Right renal cortex interstitium (tissue), 3 donors: ENCODE measurements at regions not wholly inside any gene's neighbourhood (a gene's known extent, or its start where the extent isn't known, plus 50 kb on each side); places are given as distances from the start of the nearest gene placed in this dataset.

Experiments used
- DNase-seq, 3 donors: peaks; one replicate each; pipeline ENCODE4 v3.0.0-alpha.2; 2013; ENCODE audit warnings: low read depth in 3 of 3, low spot score in 2 of 3

DNA sequence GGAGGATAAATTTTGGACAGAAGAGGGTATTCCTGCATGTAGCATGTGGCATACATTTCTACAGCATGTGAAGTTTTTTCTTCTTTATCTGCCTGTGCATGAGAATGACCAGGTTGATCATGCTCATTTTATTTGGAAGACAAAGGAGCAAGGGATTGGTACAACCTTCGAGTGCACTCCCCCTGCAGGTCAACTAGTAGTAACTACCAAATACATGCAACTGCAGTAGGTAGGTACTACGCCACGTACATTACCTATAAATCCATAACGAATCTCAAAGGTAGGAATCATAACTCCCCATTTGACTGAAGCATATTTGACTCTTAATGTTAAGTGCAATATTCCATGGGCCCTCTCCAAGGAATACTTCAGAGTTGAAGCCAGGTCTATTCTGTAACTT lies 763.9 kb downstream of the TSN start:
- no peak for DNase-seq

- DNase-seq = no peak
Observed at GRCh38 chr2:122519821-122520611, 764.6 kb downstream of the TSN start.

DNA sequence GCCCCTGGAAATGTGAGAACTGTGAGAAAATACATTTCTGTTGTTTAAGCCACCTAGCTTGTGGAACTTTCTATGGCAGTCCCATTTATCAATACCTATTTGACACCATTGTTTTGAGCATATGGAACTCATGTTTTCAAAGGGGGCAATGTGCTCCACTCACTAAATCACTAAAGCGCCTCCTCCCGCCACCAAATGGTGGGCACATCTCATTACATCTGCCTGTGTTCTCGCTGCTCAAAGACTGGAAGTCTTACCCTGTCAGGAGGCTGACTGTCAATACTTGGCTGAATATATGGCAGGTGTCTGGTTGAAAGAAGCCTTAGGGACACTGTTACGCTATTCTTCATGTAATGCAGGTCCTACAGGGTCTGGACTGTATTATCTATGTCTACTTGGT lies 767.7 kb downstream of the TSN start:
- no peak for DNase-seq

DNA sequence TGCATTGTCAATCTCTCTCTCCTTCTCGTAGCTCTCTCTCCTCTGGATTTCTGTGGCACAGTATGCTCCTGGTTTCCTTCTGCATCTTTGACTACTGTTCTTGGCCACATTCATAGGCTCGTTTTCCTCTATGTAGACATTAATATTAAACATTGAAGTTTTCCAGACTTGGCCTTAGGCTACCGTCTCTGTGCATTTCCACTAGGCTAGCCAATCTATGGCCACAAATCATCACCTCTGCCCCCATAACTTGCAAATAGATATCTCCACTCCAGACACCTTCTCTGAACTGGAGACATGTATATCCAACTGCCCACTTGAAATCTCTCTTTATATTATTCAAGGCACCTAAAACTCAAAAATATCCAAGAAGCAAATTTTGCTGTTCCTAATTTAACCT lies 768.5 kb downstream of the TSN start:
- DNase-seq = no peak

DNA sequence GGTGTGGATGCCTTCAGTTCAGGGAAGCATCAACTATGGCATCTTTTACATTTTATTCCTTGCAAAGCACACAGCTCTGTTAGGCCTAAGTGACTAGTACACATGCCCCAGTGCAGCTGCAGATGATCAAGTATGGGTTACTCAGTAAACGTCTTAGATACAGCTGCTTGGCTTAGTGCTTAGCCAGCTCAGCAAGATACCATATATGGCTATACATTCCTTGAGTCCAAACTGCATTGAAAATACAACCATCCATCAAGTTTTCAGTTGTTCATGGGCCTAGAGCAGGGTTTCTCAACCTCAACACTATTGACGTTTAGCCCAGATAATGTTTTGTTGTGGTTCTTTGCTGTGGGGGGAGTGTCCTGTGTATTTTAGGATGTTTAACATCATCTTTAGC lies 769.9 kb downstream of the TSN start:
- no peak for DNase-seq

- DNase-seq = no peak
Observed at GRCh38 chr2:122528061-122528460, 772.6 kb downstream of the TSN start.

- no peak for DNase-seq
Observed at GRCh38 chr2:122528958-122529705, 773.7 kb downstream of the TSN start.

- DNase-seq = no peak
Observed at GRCh38 chr2:122530814-122531213, 775.4 kb downstream of the TSN start.

- no peak for DNase-seq
Observed at GRCh38 chr2:122531290-122532071, 776.0 kb downstream of the TSN start.

GRCh38 chr2:122532072-122532344 lies 776.6 kb downstream of the TSN start:
- no peak for DNase-seq

- DNase-seq = no peak
Observed at GRCh38 chr2:122532481-122532880, 777.0 kb downstream of the TSN start.

- no peak for DNase-seq
Observed at GRCh38 chr2:122535960-122536505, 780.6 kb downstream of the TSN start.

DNA sequence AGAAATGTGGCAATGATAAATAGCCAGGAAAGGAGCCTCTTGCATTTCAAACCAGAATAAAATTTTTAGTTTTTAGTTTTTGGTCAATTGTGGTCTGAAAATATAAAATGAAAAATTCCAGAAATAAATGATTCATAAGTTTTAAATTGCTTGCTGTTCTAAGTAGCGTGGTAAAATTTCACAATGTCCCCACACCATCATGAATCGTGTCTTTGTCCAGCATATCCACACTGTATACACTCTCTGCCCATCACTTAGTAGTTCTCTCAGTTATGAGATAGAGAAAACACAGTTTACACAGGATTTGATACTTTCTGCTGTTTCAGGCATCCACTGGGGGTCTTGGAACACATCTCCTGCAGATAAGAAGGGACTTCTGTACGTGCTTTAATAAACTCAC lies 783.9 kb downstream of the TSN start:
- no peak for DNase-seq

DNA sequence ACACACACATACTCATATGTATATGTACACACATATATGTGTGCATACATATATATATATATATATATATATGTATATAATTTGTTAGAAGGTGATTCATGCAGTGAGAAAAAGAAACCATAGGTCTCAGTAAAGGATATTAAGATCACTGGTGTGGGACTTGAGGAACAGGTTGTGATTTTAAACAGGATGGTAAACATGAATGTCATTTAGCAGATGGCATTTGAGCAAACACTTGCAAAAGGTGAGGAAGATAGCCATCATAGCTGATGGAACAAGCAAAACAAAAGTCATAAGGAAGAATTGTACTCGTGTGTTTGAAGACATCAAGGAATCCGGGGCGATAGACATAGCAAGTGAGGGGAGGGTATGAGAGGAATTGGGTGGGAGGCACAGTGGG lies 784.5 kb downstream of the TSN start:
- DNase-seq = no peak

DNA sequence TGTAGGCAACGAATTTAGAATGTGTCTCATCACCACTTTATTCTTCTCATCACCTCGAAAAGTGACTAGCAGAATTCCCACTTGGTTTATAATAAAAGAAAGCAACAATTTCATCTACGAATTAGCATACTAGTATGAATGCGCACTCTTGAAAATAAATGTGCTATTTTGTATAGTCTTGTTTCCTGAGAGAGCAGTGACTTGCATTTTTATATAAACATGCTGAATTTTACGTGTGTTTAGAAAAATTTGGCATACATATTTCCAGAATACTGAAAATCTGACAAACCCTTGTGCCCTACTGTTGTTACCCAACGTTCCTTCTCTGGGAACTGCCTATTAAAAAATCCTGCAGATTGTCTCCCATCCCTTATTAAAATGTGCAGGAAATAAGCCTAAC lies 786.8 kb downstream of the TSN start:
- no peak for DNase-seq

GRCh38 chr2:122542646-122543045 lies 787.2 kb downstream of the TSN start:
- DNase-seq = no peak

DNA sequence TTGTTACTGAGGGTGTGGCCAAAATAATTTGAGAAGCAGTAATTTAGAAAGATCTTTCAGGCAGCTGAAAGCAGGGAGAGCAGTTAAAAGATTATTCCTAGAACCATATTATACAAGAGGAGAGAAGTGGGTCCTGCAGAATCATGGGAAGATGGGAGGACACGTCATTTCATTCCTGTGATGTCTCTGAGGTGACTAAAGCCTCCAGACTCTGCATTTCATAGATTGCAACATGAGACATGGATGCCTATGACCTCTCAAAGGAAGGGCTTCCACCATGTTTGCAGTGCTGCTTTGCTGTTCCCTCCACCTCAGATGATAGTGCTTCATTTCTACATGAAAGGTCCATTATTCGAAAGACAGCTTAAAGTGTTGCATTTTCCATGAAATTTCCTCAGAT lies 788.4 kb downstream of the TSN start:
- no peak for DNase-seq

GRCh38 chr2:122545821-122546220 lies 790.4 kb downstream of the TSN start:
- DNase-seq = no peak

GRCh38 chr2:122562775-122563174 lies 807.3 kb downstream of the TSN start:
- no peak for DNase-seq

DNA sequence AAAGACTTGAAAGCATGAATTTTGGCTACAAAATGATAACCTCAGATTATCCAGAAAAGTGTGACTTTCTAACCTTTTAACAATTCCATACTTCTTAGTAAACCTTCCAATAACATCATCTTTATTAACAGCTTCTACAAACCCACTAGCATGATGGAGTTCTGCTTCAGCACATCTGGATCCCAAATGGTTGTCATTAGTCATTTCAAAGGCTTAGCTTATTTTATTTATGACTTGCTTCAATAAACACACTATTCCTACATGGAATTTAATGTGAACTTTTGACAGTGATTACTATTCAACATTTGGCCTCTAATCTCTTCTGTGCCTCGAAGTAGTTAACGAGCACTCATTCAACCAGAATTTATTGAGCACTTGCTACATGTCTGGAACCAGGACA lies 808.3 kb downstream of the TSN start:
- DNase-seq = no peak

- no peak for DNase-seq
Observed at GRCh38 chr2:122564843-122565242, 809.4 kb downstream of the TSN start.

DNA sequence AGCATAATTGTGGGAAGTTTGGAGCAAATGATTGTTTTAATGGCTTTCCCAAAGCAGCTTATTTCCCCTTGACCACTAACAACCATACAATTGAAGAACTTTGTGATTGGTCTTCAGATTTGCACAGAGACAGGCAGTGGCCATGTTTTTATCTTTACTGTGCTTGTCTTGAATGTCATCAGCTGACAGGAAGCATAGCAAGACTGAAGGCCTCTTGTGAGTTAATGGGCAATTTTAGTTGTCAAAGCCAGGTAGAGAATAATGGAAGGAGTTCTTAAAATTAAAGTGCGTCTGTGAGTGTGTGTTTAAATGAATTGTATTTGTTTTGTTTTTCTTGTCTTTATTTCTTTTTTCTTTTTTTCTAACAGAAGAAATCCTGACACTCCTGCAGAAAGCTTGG lies 809.9 kb downstream of the TSN start:
- no peak for DNase-seq
